ENCODE measurements at regions not wholly inside any gene's neighbourhood (a gene's known extent, or its start where the extent isn't known, plus 50 kb on each side); places are given as distances from the start of the nearest gene placed in this dataset.

DNA sequence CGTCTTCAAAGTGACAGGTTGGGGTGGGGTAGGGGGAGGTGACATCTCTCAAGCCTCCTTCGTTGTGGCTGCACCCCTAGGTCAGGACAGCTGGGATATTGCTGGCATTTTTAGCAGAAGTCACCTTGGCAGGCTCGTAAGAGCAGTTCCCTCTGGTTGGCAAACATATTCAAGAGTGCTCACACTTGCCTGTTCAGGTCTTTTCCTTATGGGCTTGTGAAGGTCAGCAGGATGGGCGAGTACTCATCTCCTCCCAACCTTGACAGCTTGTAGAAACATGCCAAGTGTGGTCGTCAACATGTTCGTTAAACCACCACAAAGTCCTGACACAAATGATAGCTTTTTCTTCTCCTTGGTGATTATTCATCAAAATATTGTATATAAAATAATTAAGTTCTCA, 113.6 kb downstream of the HDGFL1 start:
- TF ChIP-seq, protein P1, sequence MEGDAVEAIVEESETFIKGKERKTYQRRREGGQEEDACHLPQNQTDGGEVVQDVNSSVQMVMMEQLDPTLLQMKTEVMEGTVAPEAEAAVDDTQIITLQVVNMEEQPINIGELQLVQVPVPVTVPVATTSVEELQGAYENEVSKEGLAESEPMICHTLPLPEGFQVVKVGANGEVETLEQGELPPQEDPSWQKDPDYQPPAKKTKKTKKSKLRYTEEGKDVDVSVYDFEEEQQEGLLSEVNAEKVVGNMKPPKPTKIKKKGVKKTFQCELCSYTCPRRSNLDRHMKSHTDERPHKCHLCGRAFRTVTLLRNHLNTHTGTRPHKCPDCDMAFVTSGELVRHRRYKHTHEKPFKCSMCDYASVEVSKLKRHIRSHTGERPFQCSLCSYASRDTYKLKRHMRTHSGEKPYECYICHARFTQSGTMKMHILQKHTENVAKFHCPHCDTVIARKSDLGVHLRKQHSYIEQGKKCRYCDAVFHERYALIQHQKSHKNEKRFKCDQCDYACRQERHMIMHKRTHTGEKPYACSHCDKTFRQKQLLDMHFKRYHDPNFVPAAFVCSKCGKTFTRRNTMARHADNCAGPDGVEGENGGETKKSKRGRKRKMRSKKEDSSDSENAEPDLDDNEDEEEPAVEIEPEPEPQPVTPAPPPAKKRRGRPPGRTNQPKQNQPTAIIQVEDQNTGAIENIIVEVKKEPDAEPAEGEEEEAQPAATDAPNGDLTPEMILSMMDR (conservative IDR thresholded peaks at IDR 0.05; ENCODE audit: low read depth, low read length), result no peak
- no peak for DNase-seq (ENCODE audit: low read depth)
- no peak overlapping the region for H3K4me3 ChIP-seq (ENCODE audit: low read length)

DNA sequence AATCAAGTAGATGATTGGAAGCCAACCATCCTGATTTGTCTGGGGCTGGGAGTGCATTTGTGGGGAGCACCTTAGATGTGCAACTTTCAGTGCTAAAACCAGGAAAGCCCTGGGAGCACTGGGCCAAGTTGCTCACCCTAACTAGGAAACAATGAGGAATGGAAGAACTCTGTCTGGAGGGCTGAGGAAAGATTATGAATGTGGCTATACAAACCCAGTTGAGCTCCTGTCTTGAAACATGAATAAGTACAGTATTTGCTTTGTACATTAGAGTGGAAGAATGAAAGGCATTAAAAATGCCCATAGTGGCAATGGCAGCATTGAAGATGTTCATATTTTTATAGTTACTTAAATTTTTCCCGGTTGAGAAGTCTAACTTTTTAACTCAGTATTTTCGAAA, 121.1 kb downstream of the HDGFL1 start:
- TF ChIP-seq, protein P1 (conservative IDR thresholded peaks at IDR 0.05; ENCODE audit: low read depth, low read length), result no peak
- no peak for DNase-seq (ENCODE audit: low read depth)
- H3K4me3 ChIP-seq (ENCODE audit: low read length), result no peak overlapping the region

DNA sequence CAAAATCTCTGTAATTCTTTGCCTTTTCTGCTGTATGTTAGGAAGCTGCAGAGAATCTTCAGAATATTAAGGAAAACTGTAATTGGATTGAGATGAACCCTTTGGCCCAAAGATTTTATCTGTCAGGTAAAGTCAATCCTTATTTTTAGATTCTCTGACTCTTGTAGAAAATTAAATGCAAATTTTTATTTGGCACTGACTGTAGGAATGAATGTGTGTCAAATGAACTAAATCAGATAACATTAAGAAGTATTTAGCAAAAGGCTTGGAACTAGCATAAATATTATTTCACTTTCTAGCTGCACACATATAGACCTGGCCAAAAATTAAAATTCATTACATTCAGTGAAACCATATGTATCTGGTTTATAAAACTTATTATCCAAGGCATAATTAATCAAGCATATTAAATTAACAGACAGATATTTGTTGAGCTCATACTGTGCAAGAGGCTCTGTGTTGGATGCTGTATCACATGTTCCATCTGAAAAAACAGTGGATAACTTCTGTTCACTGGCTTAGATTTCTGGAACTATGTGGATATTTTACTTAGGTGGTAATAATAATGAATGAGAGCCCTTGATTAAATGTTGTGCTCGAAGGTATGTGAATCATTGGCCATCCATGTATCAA, 124.8 kb downstream of the HDGFL1 start:
- TF ChIP-seq, protein P1 (conservative IDR thresholded peaks at IDR 0.05; ENCODE audit: low read depth, low read length), result no peak
- H3K4me3 ChIP-seq (ENCODE audit: low read length), result no peak overlapping the region
- DNase-seq (ENCODE audit: low read depth), result no peak

DNA sequence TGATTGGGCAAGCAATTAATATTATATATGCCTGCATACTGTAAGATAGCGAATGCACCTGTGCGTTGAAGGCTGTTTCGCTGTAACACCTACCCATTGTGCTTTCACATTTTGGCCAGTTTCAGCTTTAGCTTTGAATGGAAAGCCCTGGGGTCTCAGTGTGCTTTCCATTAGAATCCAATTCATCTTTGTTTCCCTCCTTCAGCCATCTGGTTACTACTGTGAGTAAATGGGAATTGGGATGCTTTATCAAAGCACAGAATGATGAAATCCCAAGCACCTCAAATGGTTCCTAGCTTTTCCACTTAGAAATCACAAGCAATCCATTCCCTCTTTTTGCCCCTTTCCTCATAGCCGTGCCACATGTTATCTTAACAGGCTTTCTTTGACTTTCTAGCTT, 127.1 kb downstream of the HDGFL1 start:
- no peak for DNase-seq (ENCODE audit: low read depth)
- no peak overlapping the region for H3K4me3 ChIP-seq (ENCODE audit: low read length)
- TF ChIP-seq, protein P1 (conservative IDR thresholded peaks at IDR 0.05; ENCODE audit: low read depth, low read length), result no peak

DNA sequence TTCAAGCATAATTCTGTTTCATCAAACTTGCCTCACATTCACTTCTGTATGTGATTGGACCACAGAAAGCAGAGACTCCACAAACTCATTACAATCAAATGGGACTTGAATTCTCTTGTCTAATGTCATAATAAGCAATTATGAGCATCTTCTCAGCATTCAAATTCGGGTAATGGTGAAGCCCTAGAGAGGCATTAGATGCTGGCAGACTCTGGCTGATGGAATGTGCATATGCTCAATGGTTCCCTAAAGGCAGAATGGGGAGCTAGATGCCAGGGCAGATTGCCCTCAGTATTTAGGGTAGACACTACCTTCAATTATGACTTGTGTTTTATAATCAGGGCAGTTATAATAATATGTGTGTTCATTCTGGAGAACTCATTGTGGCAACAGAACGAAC, 127.9 kb downstream of the HDGFL1 start:
- no peak overlapping the region for H3K4me3 ChIP-seq (ENCODE audit: low read length)
- no peak for DNase-seq (ENCODE audit: low read depth)
- TF ChIP-seq, protein P1 (conservative IDR thresholded peaks at IDR 0.05; ENCODE audit: low read depth, low read length), result no peak

DNA sequence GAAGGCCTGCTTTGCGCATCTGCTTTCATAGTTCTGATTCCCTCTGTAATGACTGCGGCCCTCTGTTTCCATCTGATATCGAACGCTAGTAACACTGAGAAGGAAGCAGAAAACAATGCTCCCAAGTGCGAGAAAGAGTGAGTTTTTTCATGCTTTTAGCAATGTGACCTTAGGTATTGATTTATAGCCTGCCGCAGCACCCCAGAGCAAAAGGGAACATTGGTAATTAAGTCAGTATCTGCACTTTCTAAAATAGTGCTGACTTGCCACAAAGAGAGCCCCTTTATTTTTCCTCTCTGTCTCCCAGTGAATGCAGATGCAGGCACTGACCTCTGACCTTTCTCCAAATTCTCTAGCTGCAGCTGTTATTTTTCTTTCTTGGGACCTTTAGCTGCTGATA, 129.8 kb downstream of the HDGFL1 start:
- no peak overlapping the region for H3K4me3 ChIP-seq (ENCODE audit: low read length)
- TF ChIP-seq, protein P1 (conservative IDR thresholded peaks at IDR 0.05; ENCODE audit: low read depth, low read length), result no peak
- no peak for DNase-seq (ENCODE audit: low read depth)

DNA sequence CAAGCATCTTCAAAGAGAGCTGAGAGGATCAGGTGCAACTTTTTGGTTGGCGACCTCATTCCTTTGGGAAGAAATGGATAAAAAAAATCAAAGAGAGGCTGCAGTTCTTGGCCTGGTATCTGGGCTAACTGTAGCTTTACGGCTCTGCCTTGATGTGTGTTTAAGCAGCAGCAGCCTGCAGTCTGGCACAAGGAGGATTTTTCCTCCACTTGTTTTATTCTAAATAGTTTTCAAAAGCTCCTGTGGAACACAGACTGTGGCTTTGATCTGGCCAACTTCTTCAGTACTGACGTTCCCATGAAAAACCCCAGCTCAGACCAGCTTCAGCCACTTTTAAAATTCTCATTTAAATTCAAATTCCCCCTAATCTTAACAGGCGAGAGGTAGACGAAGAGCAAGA, 137.3 kb downstream of the HDGFL1 start:
- H3K4me3 ChIP-seq (ENCODE audit: low read length), result no peak overlapping the region
- TF ChIP-seq, protein P1 (conservative IDR thresholded peaks at IDR 0.05; ENCODE audit: low read depth, low read length), result no peak
- no peak for DNase-seq (ENCODE audit: low read depth)
